ENCODE measurements at regions not wholly inside any gene's neighbourhood (a gene's known extent, or its start where the extent isn't known, plus 50 kb on each side); places are given as distances from the start of the nearest gene placed in this dataset.

DNA sequence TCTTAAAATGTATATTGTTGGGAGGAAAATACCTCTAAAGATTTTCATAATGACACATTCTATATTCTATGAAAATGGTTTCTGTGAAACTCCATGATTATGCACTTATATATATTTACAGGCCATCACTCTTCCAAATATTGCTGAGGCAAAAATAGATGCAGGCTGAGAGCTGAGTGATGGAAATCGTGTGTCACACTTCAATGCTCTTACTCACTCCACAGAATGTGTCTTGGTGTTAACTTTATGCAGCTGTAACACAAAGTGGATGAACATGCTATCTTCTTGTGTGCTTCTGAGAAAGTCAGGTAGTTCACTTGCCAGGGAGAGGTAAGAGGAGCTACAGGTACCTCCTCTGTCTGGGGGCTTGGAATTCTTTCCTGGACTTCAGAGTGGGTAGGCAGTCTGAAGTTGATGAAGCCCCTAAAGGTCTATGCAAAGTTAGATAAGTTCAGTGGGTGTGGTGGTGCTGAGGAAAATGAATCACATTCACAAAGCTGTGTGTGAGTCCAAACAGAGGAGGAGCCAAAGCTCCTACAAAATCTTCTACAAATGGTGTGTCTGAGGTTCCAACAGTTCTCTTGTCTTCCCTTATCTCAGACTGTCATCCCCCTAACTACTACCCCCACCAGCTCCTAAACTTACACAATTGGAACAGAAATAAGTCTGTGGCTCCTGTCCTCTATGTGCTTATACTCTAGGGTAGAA, 74.2 kb upstream of the ST6GAL2 start:
- 61% methylated on average over 1 of the region's 1 CpG for WGBS (ENCODE audit: low lambda C conversion rate)
- Histone ChIP-seq H3K9me2 (no peaks in the 10 kb centered on the region), H3K4me2 (no peak overlapping the region), H3K9me3 (no peaks in the 10 kb centered on the region), H3K4me3 (ENCODE audit: low read depth in 2 of 2, low read length in 1 of 2) (no peak overlapping the region), H3K9ac (no peak overlapping the region), H3K36me3 (replicated peaks in 1 of 2; ENCODE audit: control insufficient read depth in 1 of 2, insufficient read depth in 2 of 2, low read length in 1 of 2) (no peaks in the 10 kb centered on the region), H3K27ac (ENCODE audit: low read depth in 2 of 2, low read length in 1 of 2) (peak overlapping the region; percentile 50 to 94), H3K79me2 (ENCODE audit: insufficient read depth) (no peaks in the 10 kb centered on the region), H2AFZ (ENCODE audit: low read depth) (no peak overlapping the region), H4K20me1 (ENCODE audit: insufficient read depth) (no peaks in the 10 kb centered on the region), H3F3A (replicated peaks; ENCODE audit: insufficient read depth) (peaks cover 24% of the 10 kb centered on the region), H3K27me3 (ENCODE audit: insufficient read depth) (no peaks in the 10 kb centered on the region), H3K4me1 (ENCODE audit: control insufficient read depth in 1 of 2, insufficient read depth in 2 of 2, low read depth in 1 of 2, low read length in 1 of 2) (peaks cover 20 to 44% of the 10 kb centered on the region in 2 experiments)
- CTCF ChIA-PET: interaction anchor here (0.7 kb wide), 1 partner anchor 107 kb away, joined by 3 read pairs; no protein-coding TSS in a partner anchor
- TF ChIP-seq MEF2A (IDR thresholded peaks at IDR 0.05; ENCODE audit: borderline replicate concordance, low read depth): no peak
- peak; percentile 5 for TF ChIP-seq CHD2 (IDR thresholded peaks at IDR 0.05; ENCODE audit: low read length, partially characterized antibody)
- no peak for DNase-seq
- POLR2A ChIA-PET: no interaction called here

DNA sequence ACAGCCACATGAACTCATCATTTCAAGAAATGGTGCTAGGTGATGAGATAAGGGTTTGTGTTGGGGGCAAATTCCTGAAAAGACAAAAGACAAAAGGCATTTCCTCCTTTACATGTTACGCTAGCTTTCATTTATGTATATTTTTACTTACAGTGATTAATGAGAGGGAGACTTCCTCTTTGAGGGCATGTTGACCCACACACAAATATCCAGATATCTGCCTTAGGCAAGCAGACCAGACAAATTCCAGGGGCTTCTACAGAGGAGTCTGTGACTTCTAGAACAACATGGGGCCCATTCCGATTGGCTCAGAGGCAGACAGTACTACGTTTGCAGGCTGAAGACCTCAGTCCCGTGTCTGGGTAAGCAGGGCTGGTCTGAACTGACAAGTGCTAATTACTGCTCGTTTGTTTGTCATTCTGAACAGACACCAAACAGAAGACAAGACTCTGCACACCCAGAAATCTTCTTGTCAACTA, 74.8 kb upstream of the ST6GAL2 start:
- Histone ChIP-seq H3K4me3 (ENCODE audit: low read depth in 2 of 2, low read length in 1 of 2) (no peak overlapping the region), H3K27me3 (ENCODE audit: insufficient read depth) (no peaks in the 10 kb centered on the region), H3K9ac (no peak overlapping the region), H3K9me2 (no peaks in the 10 kb centered on the region), H4K20me1 (ENCODE audit: insufficient read depth) (no peaks in the 10 kb centered on the region), H3F3A (replicated peaks; ENCODE audit: insufficient read depth) (peaks cover 24% of the 10 kb centered on the region), H3K9me3 (no peaks in the 10 kb centered on the region), H2AFZ (ENCODE audit: low read depth) (no peak overlapping the region), H3K36me3 (replicated peaks in 1 of 2; ENCODE audit: control insufficient read depth in 1 of 2, insufficient read depth in 2 of 2, low read length in 1 of 2) (no peaks in the 10 kb centered on the region), H3K79me2 (ENCODE audit: insufficient read depth) (no peaks in the 10 kb centered on the region), H3K4me2 (no peak overlapping the region), H3K27ac (ENCODE audit: low read depth in 2 of 2, low read length in 1 of 2) (peak overlapping the region; percentile 50 to 94), H3K4me1 (ENCODE audit: control insufficient read depth in 1 of 2, insufficient read depth in 2 of 2, low read depth in 1 of 2, low read length in 1 of 2) (peaks cover 20 to 42% of the 10 kb centered on the region in 2 experiments)
- ChIA-PET POLR2A (no interaction called here), CTCF (interaction anchor here (0.7 kb wide), 1 partner anchor 107 kb away, joined by 3 read pairs; no protein-coding TSS in a partner anchor)
- peak; percentile 20 for DNase-seq
- no peak for TF ChIP-seq EP300 (IDR thresholded peaks at IDR 0.05; ENCODE audit: borderline replicate concordance in 1 of 2, low read depth in 1 of 2, low read length in 1 of 2)
- TF ChIP-seq NRF1 (IDR thresholded peaks at IDR 0.05; ENCODE audit: low read depth, low read length): no peak
- TF ChIP-seq GATA2 (CRISPR knock-in tag; IDR thresholded peaks at IDR 0.05): no peak
- TF ChIP-seq, protein P1, sequence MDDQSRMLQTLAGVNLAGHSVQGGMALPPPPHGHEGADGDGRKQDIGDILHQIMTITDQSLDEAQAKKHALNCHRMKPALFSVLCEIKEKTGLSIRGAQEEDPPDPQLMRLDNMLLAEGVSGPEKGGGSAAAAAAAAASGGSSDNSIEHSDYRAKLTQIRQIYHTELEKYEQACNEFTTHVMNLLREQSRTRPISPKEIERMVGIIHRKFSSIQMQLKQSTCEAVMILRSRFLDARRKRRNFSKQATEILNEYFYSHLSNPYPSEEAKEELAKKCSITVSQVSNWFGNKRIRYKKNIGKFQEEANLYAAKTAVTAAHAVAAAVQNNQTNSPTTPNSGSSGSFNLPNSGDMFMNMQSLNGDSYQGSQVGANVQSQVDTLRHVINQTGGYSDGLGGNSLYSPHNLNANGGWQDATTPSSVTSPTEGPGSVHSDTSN (IDR thresholded peaks at IDR 0.05): 0 out of 2 replicates have a peak, but pooled peaks have one; percentile 11
- no peak for TF ChIP-seq MXI1 (IDR thresholded peaks at IDR 0.05; ENCODE audit: low read depth, low read length)
- no peak for TF ChIP-seq RCOR1 (IDR thresholded peaks at IDR 0.05; ENCODE audit: low read length)
- TF ChIP-seq FOSL2 (IDR thresholded peaks at IDR 0.05; ENCODE audit: borderline replicate concordance, low read depth): no peak
- no peak for TF ChIP-seq SMC3 (IDR thresholded peaks at IDR 0.05; ENCODE audit: low read depth, low read length)
- TF ChIP-seq TCF12 (IDR thresholded peaks at IDR 0.05): peak; percentile 40; the same call in 1 of the 2 replicates
- no peak for TF ChIP-seq CHD2 (IDR thresholded peaks at IDR 0.05; ENCODE audit: low read length, partially characterized antibody)
- TF ChIP-seq, protein P2, sequence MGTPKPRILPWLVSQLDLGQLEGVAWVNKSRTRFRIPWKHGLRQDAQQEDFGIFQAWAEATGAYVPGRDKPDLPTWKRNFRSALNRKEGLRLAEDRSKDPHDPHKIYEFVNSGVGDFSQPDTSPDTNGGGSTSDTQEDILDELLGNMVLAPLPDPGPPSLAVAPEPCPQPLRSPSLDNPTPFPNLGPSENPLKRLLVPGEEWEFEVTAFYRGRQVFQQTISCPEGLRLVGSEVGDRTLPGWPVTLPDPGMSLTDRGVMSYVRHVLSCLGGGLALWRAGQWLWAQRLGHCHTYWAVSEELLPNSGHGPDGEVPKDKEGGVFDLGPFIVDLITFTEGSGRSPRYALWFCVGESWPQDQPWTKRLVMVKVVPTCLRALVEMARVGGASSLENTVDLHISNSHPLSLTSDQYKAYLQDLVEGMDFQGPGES (IDR thresholded peaks at IDR 0.05; ENCODE audit: low read depth, low read length): no peak
- no peak for TF ChIP-seq JUND (IDR thresholded peaks at IDR 0.05)
- no peak for TF ChIP-seq FOXJ3 (CRISPR knock-in tag; IDR thresholded peaks at IDR 0.05)
- 46% methylated on average over 5 of the region's 5 CpGs for WGBS (ENCODE audit: low lambda C conversion rate)

All from SK-N-SH (cell line).